HepG2 (cell line): ENCODE measurements at regions not wholly inside any gene's neighbourhood (a gene's known extent, or its start where the extent isn't known, plus 50 kb on each side); places are given as distances from the start of the nearest gene placed in this dataset.

Experiments
- FOSL1 ChIP-seq: sonication (generic); formaldehyde crosslinking; IDR thresholded peaks from 2 replicates; pipeline ENCODE4 v1.9.0; 2021; ENCODE audit warnings: missing genetic modification reagents, borderline replicate concordance
- HES4 ChIP-seq: sonication (generic); formaldehyde crosslinking; IDR thresholded peaks from 2 replicates; pipeline ENCODE4 v1.9.0; 2021; ENCODE audit warnings: mild to moderate bottlenecking, missing genetic modification reagents, borderline replicate concordance
- HNF4G ChIP-seq, 2 experiments: sonication (generic) in 1 of 2; formaldehyde crosslinking in 1 of 2; IDR thresholded peaks; 2 replicates each; pipeline versions ENCODE4 v1.4.0 to v1.6.1; 2011 to 2020; ENCODE audit warnings: borderline replicate concordance in 2 of 2, low read depth in 2 of 2, mild to moderate bottlenecking in 2 of 2, low read length in 1 of 2, missing genetic modification reagents in 1 of 2, moderate library complexity in 1 of 2
- KDM4B ChIP-seq: sonication (generic); formaldehyde crosslinking; IDR thresholded peaks from 2 replicates; pipeline ENCODE4 v1.4.0; 2020; ENCODE audit warnings: missing genetic modification reagents
- MAFG ChIP-seq: sonication (generic); formaldehyde crosslinking; IDR thresholded peaks from 2 replicates; pipeline ENCODE4 v1.5.1; 2020; ENCODE audit warnings: mild to moderate bottlenecking, missing genetic modification reagents
- MNT ChIP-seq: fragments of 450-650 bp; IDR thresholded peaks from 2 replicates; pipeline ENCODE4 v1.6.1; 2016
- NR2F1 ChIP-seq, 2 experiments: fragments of 450-650 bp in 1 of 2; formaldehyde crosslinking in 1 of 2; IDR thresholded peaks; 2 replicates each; pipeline versions ENCODE4 v1.5.0 to v1.6.1; 2016 to 2020; ENCODE audit warnings: mild to moderate bottlenecking in 1 of 2, missing compliant biosample characterization in 1 of 2, missing genetic modification reagents in 1 of 2, moderate library complexity in 1 of 2
- ONECUT2 ChIP-seq: sonication (generic); formaldehyde crosslinking; IDR thresholded peaks from 2 replicates; pipeline ENCODE4 v1.4.0; 2020; ENCODE audit warnings: missing genetic modification reagents
- PAWR ChIP-seq: sonication (generic); formaldehyde crosslinking; IDR thresholded peaks from 2 replicates; pipeline ENCODE4 v1.4.0; 2020; ENCODE audit warnings: missing genetic modification reagents, mild to moderate bottlenecking, borderline replicate concordance
- PHB2 ChIP-seq: fragments of 450-650 bp; IDR thresholded peaks from 2 replicates; pipeline ENCODE4 v1.6.1; 2018; ENCODE audit not compliant: partially characterized antibody
- RCOR2 ChIP-seq: IDR thresholded peaks from 2 replicates; pipeline ENCODE4 v1.6.1; 2016; ENCODE audit warnings: missing biosample characterization, missing genetic modification reagents
- SIX4 ChIP-seq: sonication (generic); formaldehyde crosslinking; IDR thresholded peaks from 2 replicates; pipeline ENCODE4 v1.4.0; 2020; ENCODE audit warnings: missing genetic modification reagents
- SMAD3 ChIP-seq: sonication (generic); formaldehyde crosslinking; IDR thresholded peaks from 2 replicates; pipeline ENCODE4 v1.4.0; 2020; ENCODE audit warnings: missing genetic modification reagents
- SNAPC2 ChIP-seq: sonication (generic); formaldehyde crosslinking; IDR thresholded peaks from 2 replicates; pipeline ENCODE4 v1.8.1; 2022; ENCODE audit warnings: mild to moderate bottlenecking, missing genetic modification reagents
- SNRNP70 ChIP-seq: fragments of 200-400 bp; formaldehyde crosslinking; IDR thresholded peaks from 2 replicates; pipeline ENCODE4 v1.6.1; 2017; ENCODE audit warnings: mild to moderate bottlenecking, low read depth, low read length, moderate library complexity
- TBX2 ChIP-seq: sonication (generic); formaldehyde crosslinking; IDR thresholded peaks from 2 replicates; pipeline ENCODE4 v1.5.0; 2020; ENCODE audit warnings: missing genetic modification reagents, mild to moderate bottlenecking, borderline replicate concordance
- TEAD3 ChIP-seq: optimal IDR thresholded peaks from 2 replicates; pipeline ENCODE3; 2016; ENCODE audit warnings: borderline replicate concordance
- THAP9 ChIP-seq: sonication (generic); formaldehyde crosslinking; IDR thresholded peaks from 2 replicates; pipeline ENCODE4; 2020; ENCODE audit warnings: missing genetic modification reagents, mild to moderate bottlenecking, borderline replicate concordance
- TSC22D2 ChIP-seq: sonication (generic); formaldehyde crosslinking; IDR thresholded peaks from 2 replicates; pipeline ENCODE4 v1.5.1; 2020; ENCODE audit warnings: missing genetic modification reagents, mild to moderate bottlenecking, borderline replicate concordance
- ZFP1 ChIP-seq: IDR thresholded peaks from 2 replicates; pipeline ENCODE4 v1.6.1; 2016
- ZFX ChIP-seq: sonication (generic); formaldehyde crosslinking; IDR thresholded peaks from 2 replicates; pipeline ENCODE4 v1.4.0; 2020; ENCODE audit warnings: mild to moderate bottlenecking, low read depth, missing genetic modification reagents, moderate library complexity
- ZMAT5 ChIP-seq: sonication (generic); formaldehyde crosslinking; IDR thresholded peaks from 2 replicates; pipeline ENCODE4 v1.5.0; 2020; ENCODE audit warnings: mild to moderate bottlenecking, low read depth, missing genetic modification reagents, borderline replicate concordance
- ZNF180 ChIP-seq: sonication (generic); formaldehyde crosslinking; IDR thresholded peaks from 2 replicates; pipeline ENCODE4 v1.4.0; 2020; ENCODE audit warnings: low read depth, missing genetic modification reagents, borderline replicate concordance
- ZNF740 ChIP-seq: sonication (generic); formaldehyde crosslinking; IDR thresholded peaks from 2 replicates; pipeline ENCODE4 v1.4.0; 2020; ENCODE audit warnings: missing genetic modification reagents
- ZNF891 ChIP-seq: sonication (generic); formaldehyde crosslinking; IDR thresholded peaks from 2 replicates; pipeline ENCODE4 v1.5.0; 2020; ENCODE audit warnings: mild to moderate bottlenecking, missing genetic modification reagents

- TF ChIP-seq NR2F1 (CRISPR knock-in tag; IDR thresholded peaks at IDR 0.05) (no peak), PAWR (CRISPR knock-in tag) (no peak), ZFP1 (CRISPR knock-in tag) (peak; percentile 33; the same call in 1 of the 2 replicates), SMAD3 (CRISPR knock-in tag) (0 out of 2 replicates have a peak, but pooled peaks have one; percentile 44), PHB2 (no peak), HNF4G (IDR thresholded peaks at IDR 0.05; ENCODE audit: borderline replicate concordance, low read depth, low read length) (peak; percentile 16; the same call in 1 of the 2 replicates), HNF4G (CRISPR knock-in tag; IDR thresholded peaks at IDR 0.05; ENCODE audit: borderline replicate concordance, low read depth) (no peak), THAP9 (CRISPR knock-in tag) (no peak), RCOR2 (0 out of 2 replicates have a peak, but pooled peaks have one; percentile 55), ZNF740 (CRISPR knock-in tag) (no peak), ZNF891 (CRISPR knock-in tag) (no peak), MAFG (0 out of 2 replicates have a peak, but pooled peaks have one; percentile 29), ZFX (CRISPR knock-in tag) (0 out of 2 replicates have a peak, but pooled peaks have one; percentile 20), ZMAT5 (no peak), FOSL1 (CRISPR knock-in tag) (no peak), SNAPC2 (CRISPR knock-in tag) (no peak), ZNF180 (CRISPR knock-in tag) (no peak), HES4 (no peak), SNRNP70 (no peak), TSC22D2 (CRISPR knock-in tag) (peak; percentile 68; the same call in 1 of the 2 replicates), ONECUT2 (CRISPR knock-in tag) (no peak), TBX2 (peak; percentile 44; the same call in 1 of the 2 replicates), KDM4B (CRISPR knock-in tag) (peak; percentile 59; the same call in 1 of the 2 replicates), SIX4 (CRISPR knock-in tag) (0 out of 2 replicates have a peak, but pooled peaks have one; percentile 77), TEAD3 (peak; percentile 76), MNT (peak; percentile 98)
These were observed 69.1 kb upstream of the BTN3A2 start (continued) for GRCh38 chr6:26295691-26296555.
